ENCODE measurements at regions not wholly inside any gene's neighbourhood (a gene's known extent, or its start where the extent isn't known, plus 50 kb on each side); places are given as distances from the start of the nearest gene placed in this dataset.
A peak's percentile ranks its signal among the peaks of the same experiment; 100 is the strongest.

DNA sequence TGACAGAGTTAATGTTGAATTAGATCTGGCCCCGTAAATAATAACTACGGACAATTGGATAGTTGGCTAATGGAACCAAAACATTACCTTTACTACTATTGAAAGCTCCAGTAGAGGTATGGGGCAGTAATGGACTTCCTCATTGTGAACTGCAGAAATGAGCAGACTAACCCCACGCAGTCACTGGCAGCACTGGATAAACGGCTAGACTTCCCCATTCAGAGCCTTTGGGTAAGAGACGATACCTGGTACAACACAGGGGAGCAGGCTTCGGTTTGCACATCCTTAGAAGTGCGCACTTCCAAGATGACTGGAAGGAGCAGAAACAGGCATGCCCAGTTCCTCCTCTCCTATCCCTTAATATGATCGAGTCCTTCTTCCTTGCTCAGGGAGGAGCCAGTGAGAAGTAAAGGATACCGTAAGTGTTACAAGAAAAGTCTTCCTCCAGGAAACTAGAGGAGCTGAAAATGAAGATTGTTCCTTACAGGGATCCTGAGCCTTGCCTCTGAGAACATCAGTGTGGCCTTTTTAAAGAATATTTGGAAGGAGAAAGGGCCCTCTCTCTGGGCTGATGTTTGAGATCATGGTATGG, 100.5 kb upstream of the NECTIN3 start:
- DNase-seq (ENCODE audit: low read depth) (no peak), FAIRE-seq (no peak)
- H3K27me3 ChIP-seq (ENCODE audit: control insufficient read depth, insufficient read depth, low read length), result no peaks in the 10 kb centered on the region
- no peaks in the 10 kb centered on the region for H3K36me3 ChIP-seq (ENCODE audit: control insufficient read depth, insufficient read depth, low read length)
- H3K4me3 ChIP-seq (ENCODE audit: low read depth, low read length), result no peak overlapping the region
- TF ChIP-seq, protein P1, sequence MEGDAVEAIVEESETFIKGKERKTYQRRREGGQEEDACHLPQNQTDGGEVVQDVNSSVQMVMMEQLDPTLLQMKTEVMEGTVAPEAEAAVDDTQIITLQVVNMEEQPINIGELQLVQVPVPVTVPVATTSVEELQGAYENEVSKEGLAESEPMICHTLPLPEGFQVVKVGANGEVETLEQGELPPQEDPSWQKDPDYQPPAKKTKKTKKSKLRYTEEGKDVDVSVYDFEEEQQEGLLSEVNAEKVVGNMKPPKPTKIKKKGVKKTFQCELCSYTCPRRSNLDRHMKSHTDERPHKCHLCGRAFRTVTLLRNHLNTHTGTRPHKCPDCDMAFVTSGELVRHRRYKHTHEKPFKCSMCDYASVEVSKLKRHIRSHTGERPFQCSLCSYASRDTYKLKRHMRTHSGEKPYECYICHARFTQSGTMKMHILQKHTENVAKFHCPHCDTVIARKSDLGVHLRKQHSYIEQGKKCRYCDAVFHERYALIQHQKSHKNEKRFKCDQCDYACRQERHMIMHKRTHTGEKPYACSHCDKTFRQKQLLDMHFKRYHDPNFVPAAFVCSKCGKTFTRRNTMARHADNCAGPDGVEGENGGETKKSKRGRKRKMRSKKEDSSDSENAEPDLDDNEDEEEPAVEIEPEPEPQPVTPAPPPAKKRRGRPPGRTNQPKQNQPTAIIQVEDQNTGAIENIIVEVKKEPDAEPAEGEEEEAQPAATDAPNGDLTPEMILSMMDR (IDR thresholded peaks at IDR 0.05; ENCODE audit: insufficient read depth, low read length, severe bottlenecking), result no peak

DNA sequence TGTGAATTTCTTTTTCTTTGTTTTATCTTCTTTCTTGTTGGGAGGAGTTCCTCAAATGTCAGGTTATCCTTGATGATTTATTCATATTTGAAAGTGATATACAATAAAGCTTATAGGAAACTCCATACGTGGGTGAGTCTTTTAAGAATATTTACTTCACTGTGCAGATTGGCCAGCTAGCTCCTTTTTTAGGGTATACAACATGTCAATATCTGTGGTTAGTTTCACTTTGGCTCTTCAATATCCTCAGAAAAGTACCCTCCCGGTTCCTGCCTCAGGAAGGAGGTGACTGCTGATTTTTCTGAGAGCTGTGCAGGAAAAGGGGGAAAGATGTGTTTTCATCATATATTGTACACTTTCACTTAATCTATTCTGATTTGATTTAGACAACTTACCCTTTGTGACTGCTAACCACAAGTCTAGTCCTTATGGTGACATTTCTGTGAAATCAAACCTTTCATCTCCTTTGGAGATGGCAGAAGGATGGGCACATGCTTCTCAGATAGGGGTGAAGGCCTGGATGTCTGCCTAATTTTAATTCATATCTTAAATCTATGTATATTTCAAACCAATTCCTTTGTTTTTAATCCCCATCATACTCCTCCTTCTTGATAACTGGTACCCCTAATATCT, 98.2 kb upstream of the NECTIN3 start:
- H3K4me3 ChIP-seq (ENCODE audit: low read depth, low read length), result no peak overlapping the region
- H3K36me3 ChIP-seq (ENCODE audit: control insufficient read depth, insufficient read depth, low read length), result no peaks in the 10 kb centered on the region
- FAIRE-seq (no peak), DNase-seq (ENCODE audit: low read depth) (no peak)
- TF ChIP-seq, protein P1 (IDR thresholded peaks at IDR 0.05; ENCODE audit: insufficient read depth, low read length, severe bottlenecking), result no peak
- H3K27me3 ChIP-seq (ENCODE audit: control insufficient read depth, insufficient read depth, low read length), result no peaks in the 10 kb centered on the region

DNA sequence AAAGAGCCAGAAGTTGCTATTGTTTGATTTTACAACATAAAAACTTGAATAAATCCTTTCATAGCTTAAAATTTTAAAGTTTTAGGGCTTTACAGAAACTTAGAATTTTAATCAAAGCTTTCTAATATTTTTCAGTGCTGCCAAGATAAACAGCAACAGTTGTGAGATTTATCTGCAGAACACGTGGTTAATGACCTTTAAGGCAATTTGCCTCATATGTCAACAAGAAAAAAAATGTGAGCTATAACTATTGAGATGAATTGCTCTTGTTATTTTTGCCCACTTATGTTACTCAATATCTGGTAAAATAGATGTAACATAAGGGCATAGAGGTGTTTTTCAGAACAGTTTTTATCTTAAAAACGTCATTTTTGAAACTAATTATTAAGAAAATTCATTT, 96.7 kb upstream of the NECTIN3 start:
- DNase-seq (ENCODE audit: low read depth), result no peak
- H3K36me3 ChIP-seq (ENCODE audit: control insufficient read depth, insufficient read depth, low read length), result no peaks in the 10 kb centered on the region
- H3K4me3 ChIP-seq (ENCODE audit: low read depth, low read length), result no peak overlapping the region
- TF ChIP-seq, protein P1 (IDR thresholded peaks at IDR 0.05; ENCODE audit: insufficient read depth, low read length, severe bottlenecking), result no peak
- FAIRE-seq, result no peak
- H3K27me3 ChIP-seq (ENCODE audit: control insufficient read depth, insufficient read depth, low read length), result no peaks in the 10 kb centered on the region

DNA sequence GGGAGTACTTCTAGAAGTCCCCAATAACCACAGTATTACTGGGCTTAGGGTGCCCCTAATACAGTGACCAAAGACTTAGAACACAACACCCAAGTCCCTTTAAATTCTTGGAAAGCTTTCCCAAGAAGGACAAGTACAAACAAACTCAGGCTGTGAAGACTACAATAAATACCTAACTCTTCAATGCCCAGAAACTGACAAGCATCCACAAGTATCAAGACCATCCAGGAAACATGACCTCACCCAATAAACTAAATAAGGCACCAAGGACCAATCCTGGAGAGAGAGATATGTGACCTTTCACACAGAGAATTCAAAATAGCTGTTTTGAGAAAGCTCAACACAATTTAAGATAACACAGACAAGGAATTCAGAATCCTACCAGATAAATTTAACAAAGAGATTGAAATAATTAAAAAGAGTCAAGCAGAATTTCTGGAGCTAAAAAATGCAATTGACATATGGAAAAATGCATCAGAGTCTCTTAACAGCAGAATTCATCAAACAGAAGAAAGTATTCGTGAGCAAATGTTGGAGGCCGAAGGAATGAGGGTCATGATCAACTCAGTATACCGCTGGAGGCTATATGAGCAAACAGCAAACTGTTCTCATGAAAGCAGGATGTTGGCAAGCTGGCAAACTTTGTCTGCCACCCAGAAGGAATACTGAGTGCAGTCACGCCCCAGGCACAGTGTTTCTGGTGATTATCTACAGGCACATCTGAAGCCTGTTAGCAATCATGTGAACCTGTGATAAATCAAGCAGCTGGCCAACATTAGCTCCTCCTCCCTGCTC, 87.0 kb upstream of the NECTIN3 start:
- peak; percentile 78 for DNase-seq (ENCODE audit: low read depth)
- no peaks in the 10 kb centered on the region for H3K27me3 ChIP-seq (ENCODE audit: control insufficient read depth, insufficient read depth, low read length)
- no peaks in the 10 kb centered on the region for H3K36me3 ChIP-seq (ENCODE audit: control insufficient read depth, insufficient read depth, low read length)
- FAIRE-seq, result no peak
- TF ChIP-seq, protein P1 (IDR thresholded peaks at IDR 0.05; ENCODE audit: insufficient read depth, low read length, severe bottlenecking), result no peak
- no peak overlapping the region for H3K4me3 ChIP-seq (ENCODE audit: low read depth, low read length)

DNA sequence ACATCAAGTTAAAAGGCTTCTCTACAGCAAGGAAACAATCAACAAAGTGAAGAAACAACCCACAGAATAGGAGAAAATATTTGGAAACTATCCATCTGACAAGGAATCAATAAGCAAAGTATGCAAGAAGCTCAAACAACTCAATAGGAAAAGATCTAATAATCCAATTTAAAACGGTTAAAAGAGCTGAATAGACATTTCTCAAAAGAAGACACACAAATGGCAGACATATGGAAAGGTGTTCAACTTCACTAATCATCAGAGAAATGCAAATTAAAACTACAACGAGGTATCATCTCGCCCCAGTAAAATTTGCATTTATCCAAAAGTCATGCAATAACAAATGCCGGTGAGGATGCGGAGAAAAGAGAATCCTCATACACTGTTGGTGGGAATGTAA, 82.2 kb upstream of the NECTIN3 start:
- no peak overlapping the region for H3K4me3 ChIP-seq (ENCODE audit: low read depth, low read length)
- H3K36me3 ChIP-seq (ENCODE audit: control insufficient read depth, insufficient read depth, low read length), result no peaks in the 10 kb centered on the region
- DNase-seq (ENCODE audit: low read depth), result no peak
- H3K27me3 ChIP-seq (ENCODE audit: control insufficient read depth, insufficient read depth, low read length), result no peaks in the 10 kb centered on the region
- TF ChIP-seq, protein P1 (IDR thresholded peaks at IDR 0.05; ENCODE audit: insufficient read depth, low read length, severe bottlenecking), result no peak
- no peak for FAIRE-seq

All from bronchial epithelial cell (primary cell).